ENCODE measurements at regions not wholly inside any gene's neighbourhood (a gene's known extent, or its start where the extent isn't known, plus 50 kb on each side); places are given as distances from the start of the nearest gene placed in this dataset.

- no peak for DNase-seq (ENCODE audit: extremely low read depth, insufficient read length)
- Histone ChIP-seq H3K36me3 (ENCODE audit: control insufficient read depth, insufficient read depth, low read length) (no peaks in the 10 kb centered on the region), H3K27me3 (replicated peaks; ENCODE audit: control insufficient read depth, insufficient read depth, low read length) (no peaks in the 10 kb centered on the region), H3K4me3 (replicated peaks; ENCODE audit: low read depth, low read length) (no peak overlapping the region)
- TF ChIP-seq, protein P1, sequence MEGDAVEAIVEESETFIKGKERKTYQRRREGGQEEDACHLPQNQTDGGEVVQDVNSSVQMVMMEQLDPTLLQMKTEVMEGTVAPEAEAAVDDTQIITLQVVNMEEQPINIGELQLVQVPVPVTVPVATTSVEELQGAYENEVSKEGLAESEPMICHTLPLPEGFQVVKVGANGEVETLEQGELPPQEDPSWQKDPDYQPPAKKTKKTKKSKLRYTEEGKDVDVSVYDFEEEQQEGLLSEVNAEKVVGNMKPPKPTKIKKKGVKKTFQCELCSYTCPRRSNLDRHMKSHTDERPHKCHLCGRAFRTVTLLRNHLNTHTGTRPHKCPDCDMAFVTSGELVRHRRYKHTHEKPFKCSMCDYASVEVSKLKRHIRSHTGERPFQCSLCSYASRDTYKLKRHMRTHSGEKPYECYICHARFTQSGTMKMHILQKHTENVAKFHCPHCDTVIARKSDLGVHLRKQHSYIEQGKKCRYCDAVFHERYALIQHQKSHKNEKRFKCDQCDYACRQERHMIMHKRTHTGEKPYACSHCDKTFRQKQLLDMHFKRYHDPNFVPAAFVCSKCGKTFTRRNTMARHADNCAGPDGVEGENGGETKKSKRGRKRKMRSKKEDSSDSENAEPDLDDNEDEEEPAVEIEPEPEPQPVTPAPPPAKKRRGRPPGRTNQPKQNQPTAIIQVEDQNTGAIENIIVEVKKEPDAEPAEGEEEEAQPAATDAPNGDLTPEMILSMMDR (IDR thresholded peaks at IDR 0.05; ENCODE audit: insufficient read depth, low read length, poor library complexity, severe bottlenecking): no peak
Observed at GRCh38 chr10:107619139-107619538, 454.6 kb upstream of the SORCS1 start.

- Histone ChIP-seq H3K4me3 (replicated peaks; ENCODE audit: low read depth, low read length) (no peak overlapping the region), H3K27me3 (replicated peaks; ENCODE audit: control insufficient read depth, insufficient read depth, low read length) (no peaks in the 10 kb centered on the region), H3K36me3 (ENCODE audit: control insufficient read depth, insufficient read depth, low read length) (no peaks in the 10 kb centered on the region)
- DNase-seq (ENCODE audit: extremely low read depth, insufficient read length): no peak
- TF ChIP-seq, protein P1 (IDR thresholded peaks at IDR 0.05; ENCODE audit: insufficient read depth, low read length, poor library complexity, severe bottlenecking): no peak
Observed at GRCh38 chr10:107618504-107618994, 454.0 kb upstream of the SORCS1 start.

DNA sequence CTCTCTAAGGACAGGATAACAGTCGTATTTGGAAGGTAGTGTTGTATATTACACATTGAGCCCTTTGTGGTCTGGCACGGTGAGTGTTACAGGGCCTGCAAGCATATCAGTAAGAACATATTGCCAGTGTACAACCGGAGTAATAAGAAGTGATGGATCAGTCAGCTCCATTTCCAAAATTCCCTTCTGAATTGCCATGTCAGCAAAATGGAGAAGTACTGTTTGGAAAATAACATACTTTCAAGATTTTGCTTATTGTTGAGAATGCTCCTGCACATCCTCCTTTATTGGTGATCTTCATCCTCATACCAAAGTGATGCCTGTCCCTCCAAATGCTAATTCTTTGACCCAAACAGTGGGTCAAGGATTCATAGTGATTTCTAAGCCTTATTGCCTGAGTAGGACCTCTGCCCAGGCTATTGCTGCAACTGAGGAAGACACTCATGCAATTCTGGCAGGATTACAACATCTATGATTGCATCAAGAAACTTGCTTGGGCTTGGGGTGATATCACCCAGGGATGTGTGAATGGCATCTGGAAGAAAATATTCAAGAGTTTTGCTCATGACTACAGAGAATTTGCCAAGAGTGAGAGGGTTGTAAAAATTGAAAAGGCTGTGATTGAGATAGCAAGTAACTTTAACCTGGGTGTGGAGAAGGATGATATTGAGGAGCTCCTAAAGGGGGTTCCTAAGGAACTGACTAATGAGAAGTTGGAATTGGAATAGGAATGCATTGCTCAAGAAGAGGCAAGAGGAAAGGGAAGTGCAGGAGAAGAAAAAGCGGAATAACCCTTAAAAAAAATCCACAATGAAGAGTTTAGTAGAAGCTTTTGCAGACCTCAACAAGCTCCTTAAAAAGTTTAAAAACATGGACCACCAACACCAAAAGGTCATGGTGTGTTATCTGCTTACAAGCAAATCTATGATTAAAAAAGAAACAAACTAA lies 452.2 kb upstream of the SORCS1 start:
- TF ChIP-seq, protein P1 (IDR thresholded peaks at IDR 0.05; ENCODE audit: insufficient read depth, low read length, poor library complexity, severe bottlenecking): no peak
- Histone ChIP-seq H3K27me3 (replicated peaks; ENCODE audit: control insufficient read depth, insufficient read depth, low read length) (no peaks in the 10 kb centered on the region), H3K4me3 (replicated peaks; ENCODE audit: low read depth, low read length) (no peak overlapping the region), H3K36me3 (ENCODE audit: control insufficient read depth, insufficient read depth, low read length) (no peaks in the 10 kb centered on the region)
- no peak for DNase-seq (ENCODE audit: extremely low read depth, insufficient read length)

DNA sequence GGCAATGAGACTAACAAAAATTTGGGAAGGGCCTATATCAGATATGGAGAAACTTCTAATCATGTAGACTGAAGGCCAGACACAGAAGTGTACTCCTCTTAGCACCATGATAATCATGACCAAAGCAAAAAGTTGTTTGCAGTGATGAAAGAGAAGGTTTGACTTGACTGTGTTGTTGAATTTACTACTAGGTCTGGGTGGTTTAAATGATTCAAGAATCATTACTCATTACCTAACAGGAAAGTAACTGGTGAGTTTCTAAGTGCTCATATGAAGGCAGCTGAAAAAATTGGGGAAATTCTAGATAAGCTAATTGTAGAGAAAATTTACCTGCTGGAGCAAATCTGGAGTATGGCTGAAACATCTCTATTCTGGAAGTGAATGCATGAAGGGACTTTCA lies 451.5 kb upstream of the SORCS1 start:
- DNase-seq (ENCODE audit: extremely low read depth, insufficient read length): no peak
- Histone ChIP-seq H3K4me3 (replicated peaks; ENCODE audit: low read depth, low read length) (no peak overlapping the region), H3K27me3 (replicated peaks; ENCODE audit: control insufficient read depth, insufficient read depth, low read length) (no peaks in the 10 kb centered on the region), H3K36me3 (ENCODE audit: control insufficient read depth, insufficient read depth, low read length) (no peaks in the 10 kb centered on the region)
- TF ChIP-seq, protein P1 (IDR thresholded peaks at IDR 0.05; ENCODE audit: insufficient read depth, low read length, poor library complexity, severe bottlenecking): no peak

DNA sequence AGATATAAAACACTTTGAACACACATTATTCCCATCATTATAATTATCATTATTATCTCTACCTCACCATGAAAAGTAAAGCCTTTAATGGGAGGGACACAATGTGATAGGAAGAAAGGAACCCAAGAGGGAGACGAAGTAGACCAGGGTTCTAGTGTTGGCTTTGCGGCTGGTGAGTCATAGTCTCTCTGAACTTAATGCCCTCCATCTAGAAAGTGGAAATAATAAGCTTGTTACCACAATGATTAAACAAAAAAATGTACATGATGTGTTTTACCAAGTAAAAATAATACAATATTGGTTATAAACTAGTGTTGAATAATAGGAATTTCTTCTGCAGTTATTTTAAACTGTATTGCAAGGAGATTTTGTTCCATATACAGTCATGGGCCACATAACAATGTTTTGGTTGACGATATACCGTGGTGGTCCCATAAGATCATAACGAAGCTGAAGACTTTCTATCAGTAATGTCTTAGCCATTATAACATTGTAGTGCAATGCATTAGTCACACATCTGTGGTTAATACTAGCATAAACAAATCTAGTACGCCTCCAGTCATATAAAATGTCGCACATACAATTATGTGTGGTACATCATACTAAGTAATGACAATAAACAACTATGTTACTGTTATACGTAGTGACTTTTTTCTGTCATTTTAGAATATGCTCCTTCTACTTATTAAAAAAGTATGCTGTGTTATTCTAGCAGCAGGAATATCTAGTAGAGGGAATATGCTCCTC lies 450.6 kb upstream of the SORCS1 start:
- TF ChIP-seq, protein P1 (IDR thresholded peaks at IDR 0.05; ENCODE audit: insufficient read depth, low read length, poor library complexity, severe bottlenecking): no peak
- H3K36me3 ChIP-seq (ENCODE audit: control insufficient read depth, insufficient read depth, low read length): no peaks in the 10 kb centered on the region
- no peak overlapping the region for H3K4me3 ChIP-seq (replicated peaks; ENCODE audit: low read depth, low read length)
- H3K27me3 ChIP-seq (replicated peaks; ENCODE audit: control insufficient read depth, insufficient read depth, low read length): no peaks in the 10 kb centered on the region
- DNase-seq (ENCODE audit: extremely low read depth, insufficient read length): no peak

Data from GM06990 (cell line).